GM23338 (cell line): ENCODE measurements at regions not wholly inside any gene's neighbourhood (a gene's known extent, or its start where the extent isn't known, plus 50 kb on each side); places are given as distances from the start of the nearest gene placed in this dataset.

ENCODE experiments used
- CTCF ChIP-seq, 2 experiments: fragments of 200-600 bp in 1 of 2; sonication (generic) in 1 of 2; conservative IDR thresholded peaks; 2 replicates each; pipeline versions ENCODE4 v1.5.1 to v1.6.1; 2016 to 2017; ENCODE audit warnings: antibody characterized with exemption in 2 of 2, low read depth in 2 of 2, mild to moderate bottlenecking in 2 of 2, moderate library complexity in 1 of 2
- EZH2 ChIP-seq: fragments of 200-600 bp; sonication (generic); IDR thresholded peaks from one replicate; pipeline ENCODE4 v1.8.0; 2017; ENCODE audit warnings: antibody characterized with exemption, mild to moderate bottlenecking, low read depth; ENCODE audit not compliant: unreplicated experiment
- EZH2phosphoT487 ChIP-seq: fragments of 200-600 bp; sonication (generic); IDR thresholded peaks from one replicate; pipeline ENCODE4 v1.8.1; 2018; ENCODE audit warnings: antibody characterized with exemption; ENCODE audit not compliant: unreplicated experiment
- JUNB ChIP-seq: IDR thresholded peaks from one replicate; pipeline ENCODE4 v1.6.1; 2016; ENCODE audit warnings: antibody characterized with exemption; ENCODE audit not compliant: unreplicated experiment
- POLR2AphosphoS5 ChIP-seq: IDR thresholded peaks from 2 replicates; pipeline ENCODE4 v1.6.1; 2016; ENCODE audit warnings: antibody characterized with exemption, low read depth
- REST ChIP-seq: IDR thresholded peaks from one replicate; pipeline ENCODE4 v1.6.1; 2018; ENCODE audit warnings: antibody characterized with exemption; ENCODE audit not compliant: unreplicated experiment

- TF ChIP-seq CTCF (conservative IDR thresholded peaks at IDR 0.05; ENCODE audit: low read depth in 2 of 2) = no peak
- no peak for TF ChIP-seq EZH2
- TF ChIP-seq EZH2phosphoT487 = no peak
- no peak for TF ChIP-seq JUNB
- TF ChIP-seq REST = no peak
- no peak for TF ChIP-seq POLR2AphosphoS5
These were observed 818.6 kb downstream of the FAM181B start for GRCh38 chr11:81915045-81915444.
